Myocyte (in vitro differentiated cells): ENCODE measurements at regions not wholly inside any gene's neighbourhood (a gene's known extent, or its start where the extent isn't known, plus 50 kb on each side); places are given as distances from the start of the nearest gene placed in this dataset.
"Not testable (repeated sequence)": the region's sequence is repeated elsewhere in the genome, so short reads cannot be mapped to it uniquely, and the experiment has no call there.

Experiments
- DNase-seq: peaks from one replicate; pipeline ENCODE4 v3.0.0-alpha.2; 2012; ENCODE audit warnings: low read depth

DNA sequence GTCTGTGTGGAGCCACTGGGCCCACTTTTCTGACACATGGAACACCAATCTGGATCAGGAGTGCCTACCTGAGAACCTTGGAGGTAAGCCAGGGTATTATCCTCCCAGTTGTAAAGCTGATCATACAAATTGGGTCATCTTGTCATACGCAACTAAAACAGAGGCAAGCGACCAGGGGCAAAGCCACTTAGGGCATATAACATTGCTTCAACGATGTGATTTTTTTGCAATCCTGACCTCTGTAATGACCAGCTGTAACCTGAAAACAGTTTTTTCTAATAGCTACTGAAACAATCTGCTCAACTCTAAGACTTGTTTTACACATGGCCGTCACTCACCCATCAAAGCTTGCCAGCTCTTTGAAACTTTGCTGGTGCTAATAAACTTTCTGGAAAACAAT, 261.5 kb upstream of the AGTR2 start:
- no peak for DNase-seq

DNA sequence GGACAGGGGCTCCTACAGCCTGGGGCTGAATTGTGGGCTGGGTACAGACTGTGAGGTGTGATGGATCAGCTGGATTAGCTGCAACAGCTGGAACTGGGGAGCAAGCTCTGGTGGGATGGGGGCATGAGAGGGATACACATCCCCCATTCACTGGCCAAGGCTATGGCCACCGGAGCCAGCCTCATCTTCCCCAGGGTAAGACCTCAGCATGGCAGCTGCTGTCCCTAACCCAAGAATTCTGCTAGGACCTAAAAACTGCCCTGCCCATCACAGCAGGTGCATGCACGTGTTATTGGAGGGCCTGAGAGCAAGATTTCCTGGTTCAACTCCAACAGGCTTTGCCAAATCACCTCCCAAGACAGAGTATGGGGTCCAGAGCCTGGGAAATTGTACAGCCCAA, 258.6 kb upstream of the AGTR2 start:
- no peak for DNase-seq

DNA sequence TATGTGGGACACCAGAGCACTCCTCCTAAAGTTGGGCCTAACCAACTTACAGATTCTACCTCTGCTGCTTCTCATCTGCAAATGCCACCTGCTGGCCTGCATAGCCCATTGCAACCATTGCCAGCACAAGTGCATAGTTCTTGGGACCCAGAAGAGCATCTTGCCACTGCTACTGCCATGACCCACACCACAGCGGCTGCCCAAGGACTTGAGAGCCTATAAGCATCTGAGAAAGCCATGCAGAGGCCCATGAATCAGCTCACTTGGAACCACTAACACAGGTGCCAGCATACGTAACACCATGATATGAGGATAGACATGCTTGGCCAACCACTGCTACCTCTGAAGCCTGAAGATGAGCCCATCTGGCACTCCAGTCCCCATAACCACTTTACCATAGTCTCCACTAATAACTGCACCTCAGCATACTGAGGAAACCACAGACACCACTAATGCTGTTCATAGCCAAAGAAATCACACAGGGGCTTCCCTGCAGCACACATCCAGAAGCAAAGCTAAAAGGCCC, 258.1 kb upstream of the AGTR2 start:
- peak; percentile 90 for DNase-seq

DNA sequence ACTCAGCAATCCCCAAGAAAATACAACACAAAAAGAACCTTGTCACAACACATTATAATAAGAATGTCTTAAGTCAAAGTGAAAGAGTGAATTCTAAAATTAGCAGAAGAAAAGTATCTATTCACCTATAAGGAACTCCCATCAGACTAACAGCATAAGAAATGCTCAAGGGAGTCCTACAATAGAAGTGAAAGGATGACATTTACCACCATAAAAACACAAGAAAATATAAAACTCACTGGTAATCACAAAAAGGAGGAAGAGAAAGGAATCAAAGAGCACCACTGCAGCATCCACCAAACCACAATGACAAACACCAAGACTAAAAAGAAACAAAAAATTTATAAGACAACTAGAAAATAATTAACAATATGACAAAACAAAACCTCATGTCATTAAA, 257.0 kb upstream of the AGTR2 start:
- DNase-seq: no peak

DNA sequence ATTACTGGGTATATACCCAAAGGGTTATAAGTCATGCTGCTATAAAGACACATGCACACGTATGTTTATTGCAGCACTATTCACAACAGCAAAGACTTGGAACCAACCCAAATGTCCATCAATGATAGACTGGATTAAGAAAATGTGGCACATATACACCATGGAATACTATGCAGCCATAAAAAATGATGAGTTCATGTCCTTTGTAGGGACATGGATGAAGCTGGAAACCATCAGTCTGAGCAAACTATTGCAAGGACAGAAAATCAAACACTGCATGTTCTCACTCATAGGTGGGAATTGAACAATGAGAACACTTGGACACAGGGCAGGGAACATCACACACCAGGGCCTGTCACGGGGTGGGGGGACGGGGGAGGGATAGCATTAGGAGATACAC, 254.9 kb upstream of the AGTR2 start:
- not testable (repeated sequence) for DNase-seq

DNA sequence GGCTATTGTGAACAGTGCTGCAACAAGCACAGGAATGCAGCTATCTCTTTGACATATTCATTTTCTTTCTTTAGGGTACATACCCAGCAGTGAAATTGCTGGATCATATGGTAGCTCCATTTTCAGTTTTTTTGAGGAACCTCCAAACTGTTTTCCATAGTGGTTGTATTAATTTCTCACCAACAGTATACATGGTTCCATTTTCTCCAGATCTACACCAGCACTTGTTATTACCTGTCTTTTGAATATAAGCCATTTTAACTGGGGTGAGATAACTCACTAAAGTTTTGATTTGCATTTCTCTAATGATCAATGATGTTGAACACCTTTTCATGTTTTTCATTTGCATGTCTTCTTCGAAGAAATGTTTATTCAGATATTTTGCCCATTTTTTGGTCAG, 241.1 kb upstream of the AGTR2 start:
- DNase-seq: no peak

DNA sequence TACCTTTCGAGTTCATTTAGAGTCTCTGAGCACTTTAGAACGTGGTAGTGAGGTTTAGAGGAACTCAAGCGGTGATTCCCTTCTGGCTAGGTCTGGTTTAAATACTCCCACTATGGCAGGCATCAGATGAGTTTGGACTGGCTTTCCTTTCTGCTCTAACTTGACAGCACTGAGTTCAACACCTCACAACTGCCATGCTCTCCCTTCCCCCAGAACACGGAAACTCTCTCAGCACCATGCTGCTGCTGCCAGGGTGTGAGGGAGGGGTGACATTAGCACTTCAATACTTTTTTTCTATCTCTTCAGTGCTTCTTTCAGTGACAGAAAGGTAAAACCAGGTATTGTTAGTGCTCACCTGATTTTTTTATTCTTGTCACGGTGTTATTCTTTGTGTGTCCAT, 234.5 kb upstream of the AGTR2 start:
- no peak for DNase-seq

DNA sequence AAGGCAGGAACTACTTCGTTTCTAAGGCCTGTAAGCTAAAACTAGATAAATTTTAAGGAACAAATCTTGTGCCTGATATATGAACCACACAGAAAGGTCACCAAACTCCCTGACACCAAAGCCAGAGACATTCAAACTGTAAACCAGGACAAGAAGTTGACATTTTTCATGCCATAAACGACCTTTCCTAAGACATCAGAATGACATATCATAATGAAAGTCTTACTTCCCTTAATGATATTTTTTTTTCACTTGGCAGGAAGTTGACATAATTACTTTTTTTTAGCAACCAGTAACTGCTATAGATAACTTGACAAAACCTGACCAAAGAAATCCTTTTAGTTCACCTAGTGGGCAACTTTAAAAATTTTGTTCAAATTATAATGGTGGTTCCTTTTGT, 231.5 kb upstream of the AGTR2 start:
- no peak for DNase-seq

DNA sequence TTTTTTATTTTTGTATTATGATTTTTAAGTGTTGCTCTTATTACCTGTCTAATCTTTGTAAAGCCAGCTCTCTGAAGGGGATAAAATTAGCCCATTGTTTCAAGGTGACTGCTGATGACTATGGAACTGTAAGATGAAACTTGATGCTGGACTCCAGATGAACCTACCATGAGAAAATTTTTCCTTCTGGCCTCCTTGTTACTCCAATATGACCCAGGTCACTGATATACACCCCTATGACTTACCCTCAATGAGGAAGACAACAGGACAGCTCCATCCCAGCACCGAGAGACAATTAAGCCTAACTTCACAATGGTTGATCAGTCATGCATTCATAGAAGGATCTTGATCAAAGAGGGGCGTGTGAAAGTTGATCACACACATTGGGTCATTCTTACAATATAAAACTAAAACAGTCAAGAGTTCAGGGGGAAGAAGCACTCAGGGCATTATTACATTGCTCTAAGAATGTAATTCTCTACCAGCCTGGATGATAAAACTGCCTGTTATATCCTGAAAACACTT, 230.8 kb upstream of the AGTR2 start:
- no peak for DNase-seq

DNA sequence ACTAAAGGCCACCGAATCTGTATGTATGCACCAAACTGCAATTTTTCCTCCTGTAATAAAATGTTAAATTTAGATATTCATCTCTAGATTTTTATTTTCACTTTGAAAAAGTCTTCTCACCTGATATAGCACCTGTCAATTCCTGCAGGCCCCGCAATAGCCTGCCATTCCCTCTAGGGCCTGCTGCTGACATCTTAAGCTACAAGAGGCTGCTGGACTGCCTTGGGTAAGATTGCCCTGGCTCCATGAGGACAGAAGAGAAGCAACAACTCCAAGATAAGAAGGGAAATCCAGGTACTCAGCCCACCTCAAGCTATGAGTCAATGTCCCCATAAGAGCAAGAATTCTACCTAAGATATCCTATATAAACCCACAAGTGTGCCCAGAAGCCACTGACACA, 230.2 kb upstream of the AGTR2 start:
- no peak for DNase-seq

DNA sequence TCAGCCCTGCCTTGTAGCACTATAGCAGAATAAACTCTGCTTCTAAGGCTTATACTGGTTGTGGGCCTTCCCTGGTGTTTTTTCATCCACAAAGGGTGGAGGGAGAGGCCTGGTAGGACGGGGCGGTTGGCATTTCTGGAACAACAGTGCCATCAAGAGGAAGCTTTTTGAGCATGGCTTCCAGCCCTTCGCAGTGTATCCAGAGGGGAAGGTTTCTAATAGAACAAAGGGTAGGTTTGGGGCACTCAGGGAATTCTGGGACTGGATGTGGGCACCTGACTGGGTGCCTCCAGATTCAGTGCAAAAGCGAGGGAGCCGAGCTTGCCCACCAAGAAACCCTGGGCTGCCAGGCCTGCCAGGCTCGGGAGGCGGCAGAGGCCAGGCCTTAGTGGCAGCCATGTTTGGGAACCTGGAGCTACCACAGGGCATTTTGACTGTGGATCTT, 229.6 kb upstream of the AGTR2 start:
- peak; percentile 39 for DNase-seq

DNA sequence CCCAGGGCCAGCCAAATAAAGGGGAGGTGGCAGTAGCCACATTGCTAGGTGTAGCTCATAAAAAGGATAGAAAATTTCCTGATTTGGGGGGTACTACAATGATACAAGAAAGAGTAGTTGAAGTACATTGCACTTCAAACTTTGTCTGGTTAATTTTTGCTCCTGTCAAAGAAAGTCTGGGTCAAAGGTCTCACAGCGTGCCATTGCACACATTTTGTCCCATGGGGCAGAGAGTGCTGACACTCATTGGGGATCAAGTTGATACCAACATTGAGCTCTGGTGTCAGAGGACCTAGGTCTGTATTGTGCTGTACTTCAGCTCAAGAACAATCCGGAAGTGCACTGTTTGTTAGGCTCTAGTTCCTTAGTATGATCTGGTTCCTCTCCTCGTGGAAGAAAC, 229.2 kb upstream of the AGTR2 start:
- DNase-seq: no peak

DNA sequence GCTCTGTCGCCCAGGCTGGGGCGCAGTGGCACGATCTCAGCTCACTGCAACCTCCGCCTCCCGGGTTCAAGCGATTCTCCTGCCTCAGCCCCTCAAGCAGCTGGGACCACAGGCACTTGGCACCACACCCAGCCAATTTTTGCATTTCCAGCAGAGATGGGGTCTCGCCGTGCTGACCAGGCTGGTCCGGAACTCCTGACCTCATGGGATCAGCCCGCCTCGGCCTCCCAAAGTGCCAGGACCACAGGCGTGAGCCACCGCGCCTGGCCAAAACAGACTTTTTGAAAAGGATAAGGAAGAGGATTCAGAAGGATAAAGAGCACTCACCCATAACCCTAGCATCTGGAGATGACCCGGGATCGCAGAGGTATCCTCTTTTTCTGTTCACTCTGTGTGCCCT, 224.5 kb upstream of the AGTR2 start:
- no peak for DNase-seq

DNA sequence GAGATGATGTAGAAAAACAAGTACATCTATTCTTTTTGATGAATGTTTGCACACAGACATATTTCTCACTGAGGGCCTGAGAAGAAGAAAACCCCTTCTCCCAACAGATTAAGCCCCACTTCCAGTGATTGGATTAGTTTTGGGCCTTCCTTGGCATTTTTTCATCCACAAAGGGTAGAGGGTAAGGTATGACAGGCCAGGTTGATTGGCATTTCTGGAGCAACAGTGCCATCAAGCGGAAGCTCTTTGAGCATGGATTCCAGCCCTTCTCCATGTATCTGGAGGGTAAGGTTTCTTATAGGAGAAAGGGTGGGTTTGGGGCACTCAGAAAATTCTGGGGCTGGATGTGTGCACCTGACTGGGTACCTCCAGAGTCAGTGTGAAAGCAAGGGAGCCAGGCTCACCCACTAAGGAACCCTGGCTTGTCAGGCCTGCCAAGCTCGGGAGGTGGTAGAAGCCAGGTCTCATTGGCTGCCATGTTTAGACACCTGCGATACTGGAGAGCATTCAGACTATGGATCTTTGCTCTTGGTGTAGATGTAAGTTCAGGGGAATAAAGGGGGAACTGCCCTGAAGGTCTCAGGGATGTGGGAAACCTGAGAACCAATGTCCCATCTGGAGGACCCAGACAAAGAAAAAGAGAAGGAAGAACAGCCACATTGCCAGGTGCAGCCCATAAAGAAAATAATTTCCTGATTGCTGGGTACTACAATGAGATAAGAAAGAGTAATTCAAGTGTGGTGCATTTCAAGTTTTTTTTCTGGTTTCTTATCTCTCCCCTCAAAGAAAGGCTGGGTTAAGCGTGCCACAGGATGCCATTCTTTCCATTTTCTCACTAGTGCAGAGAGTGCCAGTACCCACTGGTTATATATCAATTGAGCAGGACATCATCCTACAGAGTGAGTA, 222.3 kb upstream of the AGTR2 start:
- no peak for DNase-seq

DNA sequence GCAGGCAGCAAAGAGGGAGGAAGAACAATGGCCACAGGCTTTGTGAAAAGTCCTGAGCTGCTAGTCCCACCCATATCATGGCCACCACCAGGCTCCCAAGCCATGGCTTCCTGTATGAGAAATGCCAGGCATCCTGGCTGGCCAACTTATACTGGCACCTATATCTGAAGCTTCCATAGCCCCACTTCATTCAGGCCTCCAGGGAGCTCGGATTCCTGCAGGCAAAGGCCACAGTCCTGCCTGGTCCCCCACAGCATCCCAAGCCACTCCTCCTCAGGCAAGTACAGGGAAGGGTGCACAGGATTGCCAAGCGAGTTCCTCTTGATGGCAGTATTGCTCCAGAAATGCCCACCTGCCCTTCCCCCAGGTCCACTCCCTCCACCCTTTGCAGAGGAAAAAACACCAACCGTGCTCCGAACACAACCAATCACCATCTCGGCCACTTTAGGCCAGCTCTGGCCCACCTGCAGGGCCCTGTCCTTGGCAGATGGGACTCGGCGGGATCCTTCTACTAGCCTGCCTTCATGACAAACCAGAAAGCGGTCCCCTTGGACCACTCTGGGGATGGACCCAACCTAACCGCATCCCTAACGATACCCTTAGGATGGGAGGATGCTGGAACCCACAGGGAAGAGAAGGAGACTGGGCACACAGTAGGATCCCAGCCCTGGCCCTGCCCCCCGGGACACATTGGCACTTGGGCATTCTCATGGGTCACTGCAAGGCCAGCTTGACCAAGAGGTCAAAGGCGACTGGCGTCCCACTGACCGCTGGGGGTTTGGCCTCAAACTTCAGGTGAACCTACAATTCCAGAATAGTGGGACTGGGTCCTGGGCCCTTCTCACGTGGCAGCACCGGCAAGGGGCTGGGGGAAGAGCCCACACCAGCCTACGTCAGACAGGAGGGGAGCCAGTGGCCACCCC, 220.4 kb upstream of the AGTR2 start:
- no peak for DNase-seq

DNA sequence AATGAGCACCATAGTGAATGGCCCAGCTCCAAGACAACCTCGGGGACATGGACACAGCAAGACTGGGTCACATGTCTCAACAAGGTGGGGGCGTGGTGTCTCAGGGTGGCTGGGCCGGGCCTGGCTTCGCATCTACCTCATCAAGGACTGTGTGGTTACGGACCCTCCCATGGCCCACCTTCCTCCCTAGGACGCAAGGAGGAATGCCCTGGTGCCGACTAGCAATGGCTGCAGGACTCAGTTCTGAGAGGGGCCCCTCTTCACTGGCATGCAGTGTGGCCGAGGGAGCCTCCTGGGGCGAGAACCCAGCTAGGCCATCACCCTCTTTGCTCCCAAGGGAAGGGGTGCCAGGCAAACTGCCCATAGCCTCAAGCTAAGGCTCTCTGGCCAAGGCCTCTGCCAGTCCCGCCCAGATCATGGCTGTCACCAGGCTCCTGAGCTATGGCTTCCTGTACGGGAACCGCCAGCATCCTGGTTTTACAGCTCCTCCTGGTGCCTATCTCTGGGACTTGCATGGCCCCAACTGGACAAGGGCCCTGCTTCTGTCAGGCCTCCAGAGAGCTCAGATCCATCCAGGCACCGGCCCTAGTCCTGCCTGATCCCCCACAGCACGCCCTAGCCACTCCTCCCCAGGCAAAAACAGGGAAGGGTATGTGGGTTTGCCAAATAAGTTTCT, 218.0 kb upstream of the AGTR2 start:
- DNase-seq: no peak

DNA sequence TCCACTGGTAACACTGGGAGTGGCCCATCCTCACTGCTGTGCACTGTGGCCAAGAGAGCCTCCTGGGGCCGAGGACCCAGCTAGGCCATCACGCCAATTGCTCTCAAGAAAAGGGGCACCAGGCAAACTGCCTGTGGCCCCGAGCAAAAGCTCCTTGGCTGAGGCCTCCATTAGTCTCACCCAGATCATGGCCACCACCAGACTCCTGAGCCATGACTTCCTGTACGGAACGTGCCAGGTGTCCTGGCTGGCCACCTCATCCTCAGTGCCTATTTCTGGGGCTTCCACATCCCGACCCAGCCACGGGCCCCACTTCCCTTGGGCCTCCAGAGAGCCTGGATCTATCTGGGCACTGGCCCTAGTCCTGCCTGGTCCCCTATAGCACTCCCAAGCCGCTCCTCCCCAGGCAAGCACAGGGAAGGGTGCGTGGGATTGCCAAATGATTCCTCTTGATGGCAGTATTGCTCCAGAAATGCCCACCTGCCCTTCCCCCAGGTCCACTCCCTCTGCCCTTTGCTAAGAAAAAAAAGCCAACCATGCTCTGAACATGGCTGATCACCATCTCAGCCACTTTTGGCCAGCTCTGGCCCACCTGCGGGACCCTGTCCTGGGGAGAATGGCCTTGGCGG, 212.6 kb upstream of the AGTR2 start:
- DNase-seq: no peak

DNA sequence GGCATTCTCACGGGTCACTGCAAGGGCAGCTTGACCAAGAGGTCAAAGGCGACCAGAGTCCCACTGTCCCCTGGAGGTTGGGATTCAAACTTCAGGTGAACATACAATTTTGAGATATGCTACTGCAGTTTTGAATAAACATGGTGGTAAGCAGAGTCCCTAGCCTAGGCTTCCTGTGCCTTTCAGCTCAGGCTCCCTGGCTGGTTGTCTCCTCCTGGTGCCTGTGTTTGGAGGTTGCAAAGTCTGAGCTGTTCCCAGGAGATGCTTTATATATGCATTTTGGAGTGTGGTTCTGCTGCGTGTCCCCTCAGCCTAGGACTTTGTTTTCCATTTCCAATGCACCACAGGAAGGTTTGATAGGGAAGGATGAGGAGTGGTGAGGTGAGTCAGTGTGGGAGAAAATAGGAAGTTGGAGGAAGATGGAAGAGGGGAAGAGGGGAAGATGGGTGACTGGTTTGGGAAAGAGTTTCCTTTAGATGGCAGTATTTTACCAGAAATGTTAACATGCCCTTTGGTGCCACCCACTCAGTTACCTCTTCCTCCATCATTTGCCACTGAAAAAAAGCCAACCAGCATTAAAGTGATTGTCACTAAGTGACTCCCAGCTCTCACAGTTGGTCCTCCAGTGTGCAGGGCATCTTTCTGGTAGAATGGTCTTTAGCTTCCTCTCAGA, 211.7 kb upstream of the AGTR2 start:
- no peak for DNase-seq

DNA sequence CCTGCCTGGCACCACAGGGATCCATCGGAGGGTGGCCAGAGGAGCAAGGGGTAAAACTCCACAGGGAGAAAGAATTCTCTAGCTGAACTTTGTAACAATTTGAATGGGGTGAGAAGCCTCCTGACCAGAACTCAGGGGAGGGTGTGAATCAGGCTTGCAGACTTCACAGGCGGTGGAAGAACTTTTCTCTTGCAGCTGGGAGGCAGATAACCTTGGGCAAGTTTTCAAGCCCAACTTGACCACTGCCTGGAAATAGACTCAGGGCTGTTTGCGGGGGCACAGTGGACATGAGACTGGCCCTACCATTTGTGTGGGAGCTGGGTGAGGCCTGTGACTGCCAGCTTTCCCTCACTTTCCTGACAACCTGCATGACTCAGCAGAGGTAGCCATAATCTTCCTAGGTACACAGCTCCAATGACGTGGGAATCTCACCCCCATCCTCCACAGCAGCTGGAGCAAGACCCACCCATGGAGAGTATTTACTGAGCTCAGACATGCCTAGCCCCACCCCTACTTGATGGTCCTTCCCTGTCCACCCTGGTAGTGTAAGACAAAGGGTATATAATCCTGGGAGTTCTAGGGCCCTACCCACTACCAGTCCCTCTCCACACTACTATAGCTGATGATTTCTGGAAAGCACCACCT, 210.0 kb upstream of the AGTR2 start:
- peak; percentile 4 for DNase-seq

DNA sequence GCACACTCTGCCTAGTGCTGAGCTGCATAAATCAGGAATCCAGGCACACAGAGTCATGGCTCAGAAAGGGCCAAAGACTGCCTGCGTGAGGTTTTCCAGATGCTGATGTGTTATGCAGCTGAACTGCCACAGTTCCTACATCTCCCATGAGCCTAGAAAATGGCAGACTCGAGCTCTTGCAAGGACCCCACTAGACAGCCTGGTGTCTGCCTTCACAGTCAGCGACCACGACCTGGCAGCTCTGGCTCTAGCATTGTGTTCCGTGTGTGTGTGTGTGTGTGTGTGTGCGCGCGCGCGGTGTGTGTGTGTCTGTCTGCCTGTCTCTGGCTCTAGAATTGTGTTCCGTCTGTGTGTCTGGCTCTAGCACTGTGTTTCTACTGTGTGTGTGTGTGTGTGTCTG, 203.6 kb upstream of the AGTR2 start:
- no peak for DNase-seq
